ENCODE measurements at regions not wholly inside any gene's neighbourhood (a gene's known extent, or its start where the extent isn't known, plus 50 kb on each side); places are given as distances from the start of the nearest gene placed in this dataset.

DNA sequence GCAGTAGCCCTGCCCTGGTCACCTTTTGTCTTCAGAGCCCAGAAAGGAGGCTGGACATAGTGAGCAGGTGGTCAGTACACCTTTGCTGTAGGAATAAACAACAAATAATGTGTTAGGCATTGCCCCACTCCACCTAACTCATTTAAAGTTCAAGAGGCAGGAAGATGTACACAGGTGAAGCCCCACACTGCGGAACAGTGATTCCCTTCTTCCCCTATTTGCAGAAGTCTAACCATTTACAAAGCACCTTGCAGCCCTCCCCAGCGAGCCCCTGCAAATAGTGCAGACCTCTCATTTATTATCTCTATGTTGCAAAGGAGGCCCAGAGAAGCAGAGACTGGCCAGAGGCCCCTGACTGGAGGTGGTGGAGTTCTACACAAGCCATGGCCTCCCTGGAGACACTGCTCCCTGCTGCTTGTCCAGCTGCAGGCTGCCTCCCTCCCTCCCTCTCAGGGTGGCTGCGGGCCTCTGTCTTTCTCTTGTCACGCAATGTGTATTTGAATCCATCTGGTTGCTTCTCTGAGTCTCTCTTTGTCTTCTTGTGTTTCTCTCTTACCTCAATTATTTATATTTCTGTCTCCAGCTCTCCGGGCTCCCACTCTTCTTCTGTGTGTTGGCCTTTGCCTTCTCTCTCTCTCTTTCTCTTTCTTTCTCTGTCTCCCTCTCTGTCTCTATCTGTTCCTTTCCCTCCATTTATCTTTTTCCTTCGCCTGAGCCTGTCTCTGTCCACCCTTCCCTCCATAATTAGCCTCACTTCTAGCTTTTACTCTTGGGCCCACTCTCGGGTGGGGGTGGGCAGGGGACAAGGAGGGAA lies 59.1 kb upstream of the PRDM11 start:
- no peak for DNase-seq (ENCODE audit: extremely low spot score, insufficient read length, low read depth)
- FAIRE-seq = no peak

GRCh38 chr11:45087900-45088160 lies 58.6 kb upstream of the PRDM11 start:
- FAIRE-seq = no peak

DNA sequence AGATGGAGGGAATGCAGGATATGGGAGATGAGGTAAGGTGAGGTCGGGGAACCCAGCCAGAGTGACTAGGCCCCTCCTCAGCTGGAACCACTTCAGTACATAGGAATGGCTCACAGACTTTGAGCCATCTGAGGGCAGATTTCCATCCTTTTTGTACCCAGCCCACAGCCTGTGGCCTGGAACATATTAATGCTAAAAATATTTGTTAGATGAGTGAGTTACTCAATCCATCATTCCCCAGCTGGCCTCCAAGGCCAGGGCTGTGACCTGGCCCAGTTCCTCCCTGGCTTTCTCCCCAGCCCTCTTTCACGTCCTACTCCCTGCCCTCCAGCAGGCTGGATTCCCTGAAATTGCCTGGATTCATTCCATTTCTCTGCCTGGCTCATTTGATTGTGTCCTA lies 57.2 kb upstream of the PRDM11 start:
- FAIRE-seq (no peak), DNase-seq (ENCODE audit: extremely low spot score, insufficient read length, low read depth) (no peak)

More at GRCh38 chr11:45087900-45088160, 58.6 kb upstream of the PRDM11 start:
- DNase-seq (ENCODE audit: extremely low spot score, insufficient read length, low read depth) = no peak

DNA sequence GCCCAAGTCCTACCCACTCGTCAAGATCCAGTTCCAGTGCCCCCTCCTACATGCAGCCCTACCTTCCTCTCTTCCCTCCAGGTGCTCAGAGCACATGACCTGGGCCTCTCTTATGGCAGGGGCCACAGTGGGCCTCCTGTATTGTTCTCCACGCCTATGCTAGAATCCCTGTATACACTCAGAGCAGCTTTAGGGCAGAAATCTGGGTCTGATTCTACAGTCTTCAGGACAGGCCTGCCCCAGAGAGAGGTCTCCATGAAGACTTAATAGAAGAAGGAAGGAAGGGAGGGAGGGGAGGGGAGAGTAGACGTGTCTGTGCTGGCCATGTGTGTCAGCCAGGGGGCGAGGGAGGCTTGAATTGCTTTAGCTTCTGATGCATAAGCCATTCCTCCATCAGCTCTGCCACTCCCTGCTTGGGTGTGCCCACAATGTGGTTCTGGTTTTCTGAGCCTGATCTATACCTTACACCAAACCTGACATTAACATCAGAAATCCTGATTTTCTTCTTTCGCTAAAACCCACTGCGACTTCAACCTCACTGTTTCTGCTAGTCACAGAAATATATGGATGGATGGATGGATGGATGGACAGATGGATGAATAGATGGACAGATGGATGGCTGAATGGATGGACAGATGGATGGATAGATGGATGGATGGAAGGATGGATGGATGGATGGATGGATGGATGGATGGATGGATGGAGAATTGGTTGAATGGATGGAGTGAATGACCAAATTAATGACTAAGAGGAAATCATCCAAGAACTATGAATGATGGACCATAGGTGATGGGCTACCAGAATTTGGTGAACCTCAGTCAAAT lies 56.6 kb upstream of the PRDM11 start:
- FAIRE-seq = no peak
- DNase-seq (ENCODE audit: extremely low spot score, insufficient read length, low read depth) = no peak

DNA sequence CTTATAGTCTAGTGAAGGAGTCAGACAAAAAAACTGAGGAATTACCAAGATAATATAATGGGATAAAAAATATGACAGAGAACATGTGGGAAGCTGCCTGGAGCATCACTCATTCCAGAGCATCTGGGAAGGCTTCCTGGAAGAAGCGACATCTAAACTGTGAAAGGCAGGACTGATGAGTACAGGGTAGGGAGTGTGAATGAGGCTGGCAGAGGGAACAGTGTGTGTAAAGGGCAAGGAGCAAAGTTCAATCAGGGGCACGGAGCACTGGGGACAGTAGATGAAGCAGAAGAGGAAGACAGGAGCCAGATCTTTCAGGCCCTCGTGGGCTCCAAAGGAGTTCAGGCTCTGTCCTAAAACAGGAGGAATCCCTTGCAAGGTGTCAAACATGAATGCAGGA lies 55.8 kb upstream of the PRDM11 start:
- FAIRE-seq = no peak
- DNase-seq (ENCODE audit: extremely low spot score, insufficient read length, low read depth) = no peak

DNA sequence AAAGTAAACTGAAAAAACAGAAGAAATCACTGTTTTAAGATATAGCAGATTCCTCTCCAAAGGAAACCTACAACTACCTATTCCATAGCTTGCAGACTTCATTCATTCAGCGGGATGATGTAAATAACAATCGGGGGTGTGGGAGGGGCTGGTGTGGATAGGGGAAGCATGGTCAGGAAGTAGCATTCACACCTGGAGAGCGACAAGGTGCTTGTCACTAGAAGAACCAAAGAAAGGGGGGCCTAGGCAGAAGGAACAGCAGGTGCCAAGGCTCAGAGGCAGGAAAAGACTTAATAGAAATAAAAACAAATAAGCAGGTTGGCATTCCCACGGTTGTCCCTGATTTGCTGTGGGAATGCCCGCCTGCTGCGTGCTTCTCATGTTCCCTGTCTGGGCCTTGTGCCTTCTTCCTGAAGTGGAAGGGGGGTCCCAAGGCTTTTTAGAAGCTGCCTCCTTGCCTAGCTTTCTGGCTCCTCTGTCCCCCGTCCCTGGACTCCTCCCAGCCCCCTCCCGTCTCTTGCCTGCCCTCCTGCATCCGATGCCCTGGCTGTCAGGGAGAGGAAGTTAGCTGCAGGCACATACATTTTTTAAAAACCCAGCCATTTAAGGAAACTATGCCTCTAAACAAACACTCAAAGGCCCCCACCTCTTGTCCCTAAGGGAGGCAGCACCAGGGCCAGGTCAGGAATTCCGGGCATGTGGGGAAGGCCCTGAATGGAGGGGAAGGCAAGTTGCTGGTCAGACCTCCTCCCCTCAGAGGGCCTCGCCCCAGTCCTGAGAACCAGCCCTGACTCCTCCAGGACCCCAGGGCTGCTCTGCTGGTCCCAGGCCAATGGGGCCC lies 54.7 kb upstream of the PRDM11 start:
- FAIRE-seq = no peak
- no peak for DNase-seq (ENCODE audit: extremely low spot score, insufficient read length, low read depth)

GRCh38 chr11:45092404-45092785 lies 54.0 kb upstream of the PRDM11 start:
- FAIRE-seq (no peak), DNase-seq (ENCODE audit: extremely low spot score, insufficient read length, low read depth) (no peak)

DNA sequence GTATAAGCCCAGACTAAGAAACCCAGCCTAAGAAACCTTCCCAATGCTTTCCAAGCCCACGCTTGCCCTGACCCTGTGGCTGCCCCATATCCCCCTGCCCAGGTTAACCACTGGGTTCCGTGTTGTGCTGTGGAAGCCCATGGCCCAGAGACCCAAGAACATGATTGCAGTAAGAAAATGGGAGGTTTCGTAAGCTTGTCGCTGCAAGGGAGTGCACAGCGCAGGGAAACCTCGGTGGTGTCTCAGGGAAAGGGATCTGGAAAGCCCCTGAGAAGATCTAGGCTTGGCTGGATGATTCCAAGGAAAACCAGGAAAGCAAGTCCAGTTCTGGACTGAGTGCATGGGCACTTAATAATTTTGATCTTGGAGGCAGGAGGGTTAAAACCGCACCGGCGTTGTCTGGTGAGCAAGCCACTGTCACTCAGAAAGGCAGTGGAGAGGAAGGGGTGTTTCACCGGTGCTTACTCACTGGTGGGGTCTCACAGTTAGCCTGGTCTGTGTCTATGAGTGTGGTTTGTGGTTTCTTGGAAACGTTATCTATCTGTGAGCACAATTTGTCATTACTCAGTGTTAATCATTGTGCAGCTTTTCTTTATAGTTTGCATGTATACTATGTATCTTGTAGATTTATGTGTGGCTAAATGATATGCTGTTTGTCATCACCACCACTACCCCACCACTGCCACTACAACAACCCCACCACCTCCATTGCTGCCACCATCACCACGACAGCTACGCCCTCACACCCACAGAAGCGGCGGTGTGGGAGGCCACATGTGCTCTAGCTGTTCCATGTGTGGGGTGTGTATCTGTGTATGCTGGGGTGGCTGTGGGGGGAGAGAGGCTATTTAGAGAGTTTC lies 53.3 kb upstream of the PRDM11 start:
- no peak for FAIRE-seq
- DNase-seq (ENCODE audit: extremely low spot score, insufficient read length, low read depth) = no peak

GRCh38 chr11:45093761-45094455 lies 52.5 kb upstream of the PRDM11 start:
- DNase-seq (ENCODE audit: extremely low spot score, insufficient read length, low read depth) = no peak
- no peak for FAIRE-seq

- FAIRE-seq = no peak
These were observed 51.3 kb upstream of the PRDM11 start for GRCh38 chr11:45094958-45095690.

GRCh38 chr11:45095691-45096010 lies 50.8 kb upstream of the PRDM11 start:
- DNase-seq (ENCODE audit: extremely low spot score, insufficient read length, low read depth) (no peak), FAIRE-seq (no peak)

More at GRCh38 chr11:45094958-45095690, 51.3 kb upstream of the PRDM11 start:
- no peak for DNase-seq (ENCODE audit: extremely low spot score, insufficient read length, low read depth)

DNA sequence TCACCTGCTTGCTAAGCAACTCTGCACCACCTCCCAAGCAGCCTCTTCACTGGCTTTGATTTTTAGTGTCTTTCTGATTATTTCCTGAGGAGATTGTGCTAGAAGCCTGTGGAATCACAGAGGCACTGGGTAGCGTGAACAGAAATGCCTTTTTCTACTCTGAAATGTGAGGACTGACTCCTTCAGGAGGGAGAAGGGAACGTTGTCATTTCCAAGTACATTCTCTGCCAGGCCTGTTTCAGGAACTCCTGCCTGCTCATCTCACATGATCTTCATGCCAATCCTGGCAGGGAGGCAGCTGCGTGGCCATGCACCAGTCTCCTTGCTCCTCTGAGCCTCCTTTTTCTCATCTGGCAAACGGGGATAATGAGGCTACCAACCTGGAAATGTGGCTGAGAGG lies 49.8 kb upstream of the PRDM11 start:
- no peak for DNase-seq (ENCODE audit: extremely low spot score, insufficient read length, low read depth)
- no peak for FAIRE-seq

All from GM18507 (cell line).